ENCODE measurements at regions not wholly inside any gene's neighbourhood (a gene's known extent, or its start where the extent isn't known, plus 50 kb on each side); places are given as distances from the start of the nearest gene placed in this dataset.

- TF ChIP-seq POLR2A (IDR thresholded peaks at IDR 0.05) (no peak), CTCF (IDR thresholded peaks at IDR 0.05) (no peak)
These were observed 497.8 kb downstream of the HS3ST4 start for GRCh38 chr16:26189536-26189935.
